ENCODE measurements at regions not wholly inside any gene's neighbourhood (a gene's known extent, or its start where the extent isn't known, plus 50 kb on each side); places are given as distances from the start of the nearest gene placed in this dataset.

DNA sequence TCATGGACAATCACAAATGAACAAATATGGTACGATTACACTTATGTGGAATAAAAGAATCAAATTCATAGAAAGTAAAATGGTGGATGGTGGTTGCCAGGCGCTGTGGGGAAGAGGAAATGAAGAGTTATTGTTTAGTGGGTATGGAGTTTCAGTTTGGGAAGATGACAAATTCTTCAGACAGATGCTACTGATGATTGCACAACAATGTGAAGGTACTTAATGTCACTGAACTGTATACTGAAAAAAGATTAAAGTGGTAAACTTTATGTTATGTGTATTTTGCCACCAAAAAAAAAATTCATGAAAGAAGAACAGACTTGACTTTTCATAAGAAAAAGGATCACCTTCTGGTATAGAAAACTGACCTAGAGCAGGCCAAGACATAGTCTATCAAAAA is 745.6 kb upstream of the CXADR start:
- TF ChIP-seq, protein P1, sequence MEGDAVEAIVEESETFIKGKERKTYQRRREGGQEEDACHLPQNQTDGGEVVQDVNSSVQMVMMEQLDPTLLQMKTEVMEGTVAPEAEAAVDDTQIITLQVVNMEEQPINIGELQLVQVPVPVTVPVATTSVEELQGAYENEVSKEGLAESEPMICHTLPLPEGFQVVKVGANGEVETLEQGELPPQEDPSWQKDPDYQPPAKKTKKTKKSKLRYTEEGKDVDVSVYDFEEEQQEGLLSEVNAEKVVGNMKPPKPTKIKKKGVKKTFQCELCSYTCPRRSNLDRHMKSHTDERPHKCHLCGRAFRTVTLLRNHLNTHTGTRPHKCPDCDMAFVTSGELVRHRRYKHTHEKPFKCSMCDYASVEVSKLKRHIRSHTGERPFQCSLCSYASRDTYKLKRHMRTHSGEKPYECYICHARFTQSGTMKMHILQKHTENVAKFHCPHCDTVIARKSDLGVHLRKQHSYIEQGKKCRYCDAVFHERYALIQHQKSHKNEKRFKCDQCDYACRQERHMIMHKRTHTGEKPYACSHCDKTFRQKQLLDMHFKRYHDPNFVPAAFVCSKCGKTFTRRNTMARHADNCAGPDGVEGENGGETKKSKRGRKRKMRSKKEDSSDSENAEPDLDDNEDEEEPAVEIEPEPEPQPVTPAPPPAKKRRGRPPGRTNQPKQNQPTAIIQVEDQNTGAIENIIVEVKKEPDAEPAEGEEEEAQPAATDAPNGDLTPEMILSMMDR (IDR thresholded peaks at IDR 0.05 in 4 of 5, conservative IDR thresholded peaks at IDR 0.05 in 1 of 5), result no peak
- TF ChIP-seq POLR2A (IDR thresholded peaks at IDR 0.05), result no peak

Measured in gastrocnemius medialis (tissue), 4 donors.